ENCODE measurements at regions not wholly inside any gene's neighbourhood (a gene's known extent, or its start where the extent isn't known, plus 50 kb on each side); places are given as distances from the start of the nearest gene placed in this dataset.

DNA sequence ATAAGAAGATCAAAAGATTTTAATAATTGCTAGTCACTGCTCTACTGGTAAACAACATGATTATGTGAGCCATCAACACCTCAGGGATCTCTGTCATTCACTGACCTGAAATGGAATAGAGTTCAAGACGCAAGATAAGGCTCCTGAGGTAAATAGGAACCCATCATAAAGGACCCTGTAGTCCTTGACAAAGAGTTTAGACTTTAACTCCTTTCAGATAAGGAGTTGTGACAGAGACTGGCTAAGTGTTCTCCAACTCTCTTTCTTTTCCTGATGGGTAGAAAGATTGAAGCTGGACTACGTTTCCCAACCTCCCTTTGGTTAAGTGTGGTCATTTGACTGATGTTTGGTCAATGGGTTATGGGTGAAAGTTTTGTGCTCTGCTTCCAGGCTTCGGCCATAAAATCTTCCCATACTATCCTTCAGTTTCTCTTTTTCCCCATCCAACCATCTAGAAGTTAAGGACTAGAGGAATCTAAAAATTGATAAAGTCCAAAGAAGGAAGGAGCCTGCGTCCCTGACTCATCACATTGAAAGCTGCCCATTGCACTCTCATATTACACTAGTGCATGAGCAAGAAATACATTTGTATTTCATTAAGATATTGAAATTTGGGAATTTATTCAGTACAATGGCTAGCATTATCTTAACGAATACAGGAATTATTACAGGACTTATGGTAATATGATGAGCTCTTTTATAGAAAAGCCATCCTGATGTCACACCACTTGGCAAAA, 293.7 kb upstream of the ACVR2A start:
- H3K9ac ChIP-seq (ENCODE audit: extremely low read depth, insufficient read length, low read length), result no peak overlapping the region
- H4K20me1 ChIP-seq (ENCODE audit: control insufficient read depth, insufficient read depth, insufficient read length), result no peaks in the 10 kb centered on the region
- H3K14ac ChIP-seq (ENCODE audit: insufficient read depth, low read length), result no peak overlapping the region
- H3K4me3 Mint-ChIP-seq, result no peak overlapping the region
- H3K36me3 Mint-ChIP-seq (ENCODE audit: insufficient read depth in 1 of 3, low read depth in 3 of 3), result no peaks in the 10 kb centered on the region; a peak in 1 of 7 replicates
- 0 out of 5 replicates have a peak, but pooled peaks cover 0 to 2% of the 10 kb centered on the region in 2 experiments for H3K9me3 Mint-ChIP-seq
- no peak overlapping the region for H2AK5ac ChIP-seq (ENCODE audit: insufficient read length, low read length)
- peaks cover 6 to 8% of the 10 kb centered on the region in 2 experiments for H3K4me1 Mint-ChIP-seq
- H3K4me1 ChIP-seq (ENCODE audit: insufficient read depth, low read length), result no peaks in the 10 kb centered on the region; the same call in 1 of the 2 replicates
- H3T11ph ChIP-seq (ENCODE audit: low read length), result no peak overlapping the region
- no peak overlapping the region for H3K4me2 ChIP-seq (ENCODE audit: insufficient read depth, insufficient read length, low read length)
- no CpG with 5 or more reads among the region's 5 CpGs for WGBS (ENCODE audit: extremely low coverage, insufficient read length, low lambda C conversion rate)
- no peak overlapping the region for H2BK12ac ChIP-seq (ENCODE audit: insufficient read length, low read depth, low read length)
- no peaks in the 10 kb centered on the region for H3K27me3 ChIP-seq (ENCODE audit: insufficient read depth, low read length)
- H3K56ac ChIP-seq (ENCODE audit: insufficient read length, low read depth, low read length), result no peak overlapping the region
- no peak overlapping the region for H4K91ac ChIP-seq (ENCODE audit: insufficient read length, low read depth, low read length)
- no peak overlapping the region for H4K8ac ChIP-seq (replicated peaks; ENCODE audit: insufficient read length, low read depth, low read length)
- H2BK120ac ChIP-seq (ENCODE audit: low read depth, low read length, poor library complexity, severe bottlenecking), result no peak overlapping the region
- no peak overlapping the region for H3K18ac ChIP-seq (ENCODE audit: insufficient read length, low read depth, low read length)
- H2BK5ac ChIP-seq (ENCODE audit: insufficient read length, low read length), result no peak overlapping the region
- TF ChIP-seq, protein P1, sequence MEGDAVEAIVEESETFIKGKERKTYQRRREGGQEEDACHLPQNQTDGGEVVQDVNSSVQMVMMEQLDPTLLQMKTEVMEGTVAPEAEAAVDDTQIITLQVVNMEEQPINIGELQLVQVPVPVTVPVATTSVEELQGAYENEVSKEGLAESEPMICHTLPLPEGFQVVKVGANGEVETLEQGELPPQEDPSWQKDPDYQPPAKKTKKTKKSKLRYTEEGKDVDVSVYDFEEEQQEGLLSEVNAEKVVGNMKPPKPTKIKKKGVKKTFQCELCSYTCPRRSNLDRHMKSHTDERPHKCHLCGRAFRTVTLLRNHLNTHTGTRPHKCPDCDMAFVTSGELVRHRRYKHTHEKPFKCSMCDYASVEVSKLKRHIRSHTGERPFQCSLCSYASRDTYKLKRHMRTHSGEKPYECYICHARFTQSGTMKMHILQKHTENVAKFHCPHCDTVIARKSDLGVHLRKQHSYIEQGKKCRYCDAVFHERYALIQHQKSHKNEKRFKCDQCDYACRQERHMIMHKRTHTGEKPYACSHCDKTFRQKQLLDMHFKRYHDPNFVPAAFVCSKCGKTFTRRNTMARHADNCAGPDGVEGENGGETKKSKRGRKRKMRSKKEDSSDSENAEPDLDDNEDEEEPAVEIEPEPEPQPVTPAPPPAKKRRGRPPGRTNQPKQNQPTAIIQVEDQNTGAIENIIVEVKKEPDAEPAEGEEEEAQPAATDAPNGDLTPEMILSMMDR (conservative IDR thresholded peaks at IDR 0.05), result no peak
- no peak overlapping the region for H2AFZ ChIP-seq (ENCODE audit: low read length)
- H3K27ac ChIP-seq (ENCODE audit: insufficient read length, low read depth, low read length), result no peak overlapping the region
- H4K5ac ChIP-seq (ENCODE audit: insufficient read length, low read depth, low read length), result no peak overlapping the region
- no peak overlapping the region for H3K27ac Mint-ChIP-seq
- no peaks in the 10 kb centered on the region for H3K79me1 ChIP-seq (ENCODE audit: insufficient read depth, low read depth, low read length, poor library complexity, severe bottlenecking)
- H3K23ac ChIP-seq (ENCODE audit: insufficient read length, low read depth, low read length), result no peak overlapping the region
- H3K4ac ChIP-seq (ENCODE audit: low read depth, low read length), result no peak overlapping the region
- H2BK20ac ChIP-seq (ENCODE audit: low read depth, low read length, poor library complexity, severe bottlenecking), result no peak overlapping the region
- no peaks in the 10 kb centered on the region for H3K27me3 Mint-ChIP-seq (ENCODE audit: low read depth)
- H2BK15ac ChIP-seq (ENCODE audit: low read depth, low read length), result no peak overlapping the region
- no peaks in the 10 kb centered on the region for H3K23me2 ChIP-seq (ENCODE audit: insufficient read length, low read depth, low read length, poor library complexity, severe bottlenecking)
- no peak for DNase-seq
- no peaks in the 10 kb centered on the region for H3K9me3 ChIP-seq (ENCODE audit: control insufficient read depth, low read depth, low read length)
- H3K79me2 ChIP-seq (ENCODE audit: insufficient read depth, low read length), result no peaks in the 10 kb centered on the region
